ENCODE measurements at regions not wholly inside any gene's neighbourhood (a gene's known extent, or its start where the extent isn't known, plus 50 kb on each side); places are given as distances from the start of the nearest gene placed in this dataset.
"Not testable (repeated sequence)": the region's sequence is repeated elsewhere in the genome, so short reads cannot be mapped to it uniquely, and the experiment has no call there.

- Histone ChIP-seq H3K9me3 (ENCODE audit: severe bottlenecking) (no peaks in the 10 kb centered on the region), H3K4me3 (ENCODE audit: severe bottlenecking) (no peak overlapping the region), H3K27me3 (ENCODE audit: insufficient read depth, poor library complexity, severe bottlenecking) (no peaks in the 10 kb centered on the region), H3K36me3 (ENCODE audit: low read depth) (no peaks in the 10 kb centered on the region), H3K4me1 (ENCODE audit: insufficient read depth, poor library complexity, severe bottlenecking) (no peaks in the 10 kb centered on the region), H3K27ac (ENCODE audit: poor library complexity, severe bottlenecking) (no peak overlapping the region)
- TF ChIP-seq CTCF (IDR thresholded peaks at IDR 0.05; ENCODE audit: poor library complexity, severe bottlenecking): no peak
- ATAC-seq (ENCODE audit: low read depth) (no peak), DNase-seq (ENCODE audit: low spot score) (no peak)
Measured at GRCh38 chr2:2582998-2583545, 252.0 kb upstream of the MYT1L start.

GRCh38 chr2:2581331-2582159 lies 250.5 kb upstream of the MYT1L start:
- Histone ChIP-seq H3K4me1 (ENCODE audit: insufficient read depth, poor library complexity, severe bottlenecking) (no peaks in the 10 kb centered on the region), H3K27me3 (ENCODE audit: insufficient read depth, poor library complexity, severe bottlenecking) (peaks cover 3% of the 10 kb centered on the region), H3K4me3 (ENCODE audit: severe bottlenecking) (no peak overlapping the region), H3K36me3 (ENCODE audit: low read depth) (no peaks in the 10 kb centered on the region), H3K9me3 (ENCODE audit: severe bottlenecking) (no peaks in the 10 kb centered on the region), H3K27ac (ENCODE audit: poor library complexity, severe bottlenecking) (no peak overlapping the region)
- ATAC-seq (ENCODE audit: low read depth) (no peak), DNase-seq (ENCODE audit: low spot score) (no peak)
- TF ChIP-seq CTCF (IDR thresholded peaks at IDR 0.05; ENCODE audit: poor library complexity, severe bottlenecking): no peak

GRCh38 chr2:2580841-2581240 lies 249.8 kb upstream of the MYT1L start:
- ATAC-seq (ENCODE audit: low read depth); H3K27me3 ChIP-seq (ENCODE audit: insufficient read depth, poor library complexity, severe bottlenecking); H3K27ac ChIP-seq (ENCODE audit: poor library complexity, severe bottlenecking); DNase-seq (ENCODE audit: low spot score); H3K36me3 ChIP-seq (ENCODE audit: low read depth); H3K4me3 ChIP-seq (ENCODE audit: severe bottlenecking); H3K9me3 ChIP-seq (ENCODE audit: severe bottlenecking); H3K4me1 ChIP-seq (ENCODE audit: insufficient read depth, poor library complexity, severe bottlenecking): not testable (repeated sequence)

- peaks cover 3% of the 10 kb centered on the region for H3K27me3 ChIP-seq (ENCODE audit: insufficient read depth, poor library complexity, severe bottlenecking)
Measured at GRCh38 chr2:2580341-2580740, 249.3 kb upstream of the MYT1L start.

GRCh38 chr2:2579814-2580213 lies 248.7 kb upstream of the MYT1L start:
- no peaks in the 10 kb centered on the region for H3K9me3 ChIP-seq (ENCODE audit: severe bottlenecking)
- H3K27ac ChIP-seq (ENCODE audit: poor library complexity, severe bottlenecking): no peak overlapping the region
- H3K36me3 ChIP-seq (ENCODE audit: low read depth): no peaks in the 10 kb centered on the region
- DNase-seq (ENCODE audit: low spot score) (no peak), ATAC-seq (ENCODE audit: low read depth) (no peak)
- peaks cover 3% of the 10 kb centered on the region for H3K27me3 ChIP-seq (ENCODE audit: insufficient read depth, poor library complexity, severe bottlenecking)
- H3K4me1 ChIP-seq (ENCODE audit: insufficient read depth, poor library complexity, severe bottlenecking): no peaks in the 10 kb centered on the region
- TF ChIP-seq CTCF (IDR thresholded peaks at IDR 0.05; ENCODE audit: poor library complexity, severe bottlenecking): no peak
- no peak overlapping the region for H3K4me3 ChIP-seq (ENCODE audit: severe bottlenecking)

More at GRCh38 chr2:2580341-2580740, 249.3 kb upstream of the MYT1L start:
- DNase-seq (ENCODE audit: low spot score): no peak
- no peaks in the 10 kb centered on the region for H3K36me3 ChIP-seq (ENCODE audit: low read depth)
- no peaks in the 10 kb centered on the region for H3K9me3 ChIP-seq (ENCODE audit: severe bottlenecking)
- TF ChIP-seq CTCF (IDR thresholded peaks at IDR 0.05; ENCODE audit: poor library complexity, severe bottlenecking): no peak
- no peaks in the 10 kb centered on the region for H3K4me1 ChIP-seq (ENCODE audit: insufficient read depth, poor library complexity, severe bottlenecking)
- no peak overlapping the region for H3K4me3 ChIP-seq (ENCODE audit: severe bottlenecking)
- no peak for ATAC-seq (ENCODE audit: low read depth)
- no peak overlapping the region for H3K27ac ChIP-seq (ENCODE audit: poor library complexity, severe bottlenecking)

All from RWPE2 (cell line).